ENCODE measurements at regions not wholly inside any gene's neighbourhood (a gene's known extent, or its start where the extent isn't known, plus 50 kb on each side); places are given as distances from the start of the nearest gene placed in this dataset.

DNA sequence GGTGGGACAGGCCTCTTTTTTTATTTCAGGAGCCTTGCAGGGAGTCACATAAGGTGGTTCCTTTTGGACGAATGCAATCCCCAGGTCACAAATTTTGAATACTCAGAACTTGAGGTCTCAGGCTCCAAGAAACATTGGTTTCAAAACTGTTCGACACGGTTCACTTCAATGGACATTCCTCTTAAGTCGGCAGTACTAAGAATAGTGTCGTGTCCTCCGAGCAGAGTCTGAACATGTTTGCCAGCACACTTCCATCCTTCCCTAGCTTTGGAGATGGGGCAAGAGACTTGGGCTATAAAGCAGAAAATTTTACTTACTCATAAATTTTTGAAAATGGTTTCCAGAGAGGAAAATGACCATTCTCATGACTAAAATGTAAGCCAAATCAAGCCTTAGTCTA lies 265.4 kb downstream of the THBS2 start:
- no peaks in the 10 kb centered on the region for H3K36me3 ChIP-seq (ENCODE audit: insufficient read depth, low read length)
- no peaks in the 10 kb centered on the region for H3K27me3 ChIP-seq (ENCODE audit: insufficient read depth, low read length)
- DNase-seq (ENCODE audit: low read depth) (no peak), FAIRE-seq (no peak)
- Mint-ChIP-seq H3K4me3 (ENCODE audit: unreplicated experiment) (no peak overlapping the region), H3K4me1 (ENCODE audit: low read depth, unreplicated experiment) (no peaks in the 10 kb centered on the region), H3K27me3 (ENCODE audit: low read depth, unreplicated experiment) (no peaks in the 10 kb centered on the region), H3K27ac (ENCODE audit: unreplicated experiment) (no peak overlapping the region), H3K9me3 (ENCODE audit: unreplicated experiment) (no peaks in the 10 kb centered on the region), H3K36me3 (ENCODE audit: low read depth, unreplicated experiment) (no peaks in the 10 kb centered on the region)
- H3K4me2 ChIP-seq (ENCODE audit: low read length): no peak overlapping the region
- H3K9ac ChIP-seq (ENCODE audit: low read length): no peak overlapping the region
- H3K27ac ChIP-seq (ENCODE audit: low read depth, low read length): no peak overlapping the region
- H3K4me1 ChIP-seq (ENCODE audit: insufficient read depth, low read length): no peaks in the 10 kb centered on the region
- H2AFZ ChIP-seq (ENCODE audit: low read depth, low read length): no peak overlapping the region
- no peak overlapping the region for H3K4me3 ChIP-seq (ENCODE audit: insufficient read depth, low read depth, low read length)
- H4K20me1 ChIP-seq (ENCODE audit: insufficient read depth, low read length): no peaks in the 10 kb centered on the region
- H3K79me2 ChIP-seq (ENCODE audit: insufficient read depth, low read length): no peaks in the 10 kb centered on the region
- H3K9me3 ChIP-seq (ENCODE audit: insufficient read depth, low read depth, low read length): no peaks in the 10 kb centered on the region
- TF ChIP-seq EZH2 (IDR thresholded peaks at IDR 0.05; ENCODE audit: insufficient read depth, low read length): no peak
- TF ChIP-seq, protein P1, sequence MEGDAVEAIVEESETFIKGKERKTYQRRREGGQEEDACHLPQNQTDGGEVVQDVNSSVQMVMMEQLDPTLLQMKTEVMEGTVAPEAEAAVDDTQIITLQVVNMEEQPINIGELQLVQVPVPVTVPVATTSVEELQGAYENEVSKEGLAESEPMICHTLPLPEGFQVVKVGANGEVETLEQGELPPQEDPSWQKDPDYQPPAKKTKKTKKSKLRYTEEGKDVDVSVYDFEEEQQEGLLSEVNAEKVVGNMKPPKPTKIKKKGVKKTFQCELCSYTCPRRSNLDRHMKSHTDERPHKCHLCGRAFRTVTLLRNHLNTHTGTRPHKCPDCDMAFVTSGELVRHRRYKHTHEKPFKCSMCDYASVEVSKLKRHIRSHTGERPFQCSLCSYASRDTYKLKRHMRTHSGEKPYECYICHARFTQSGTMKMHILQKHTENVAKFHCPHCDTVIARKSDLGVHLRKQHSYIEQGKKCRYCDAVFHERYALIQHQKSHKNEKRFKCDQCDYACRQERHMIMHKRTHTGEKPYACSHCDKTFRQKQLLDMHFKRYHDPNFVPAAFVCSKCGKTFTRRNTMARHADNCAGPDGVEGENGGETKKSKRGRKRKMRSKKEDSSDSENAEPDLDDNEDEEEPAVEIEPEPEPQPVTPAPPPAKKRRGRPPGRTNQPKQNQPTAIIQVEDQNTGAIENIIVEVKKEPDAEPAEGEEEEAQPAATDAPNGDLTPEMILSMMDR (IDR thresholded peaks at IDR 0.05; ENCODE audit: insufficient read depth, low read depth, low read length): no peak

DNA sequence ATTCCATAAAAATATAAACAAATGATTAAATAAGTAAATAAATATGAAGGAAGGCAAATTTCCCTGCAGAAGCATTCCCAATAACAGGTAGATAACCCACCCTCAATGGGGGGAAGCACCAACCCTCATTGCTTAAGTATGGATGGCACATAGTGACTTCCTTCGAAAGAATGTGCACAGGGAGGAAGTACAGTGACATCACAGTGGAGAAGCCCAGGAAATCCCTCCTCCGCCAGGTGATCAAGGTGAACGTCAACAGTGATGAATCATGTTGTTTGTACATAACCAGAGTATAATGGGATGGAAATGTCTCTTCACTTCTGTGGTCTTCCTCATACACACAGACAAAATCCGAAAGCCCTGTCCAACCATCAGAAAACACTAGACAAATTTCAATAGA lies 267.9 kb downstream of the THBS2 start:
- Mint-ChIP-seq H3K9me3 (ENCODE audit: unreplicated experiment) (peaks cover 5% of the 10 kb centered on the region), H3K27ac (ENCODE audit: unreplicated experiment) (no peak overlapping the region), H3K27me3 (ENCODE audit: low read depth, unreplicated experiment) (no peaks in the 10 kb centered on the region), H3K4me1 (ENCODE audit: low read depth, unreplicated experiment) (no peaks in the 10 kb centered on the region), H3K36me3 (ENCODE audit: low read depth, unreplicated experiment) (no peaks in the 10 kb centered on the region), H3K4me3 (ENCODE audit: unreplicated experiment) (no peak overlapping the region)
- Histone ChIP-seq H3K27me3 (ENCODE audit: insufficient read depth, low read length) (no peaks in the 10 kb centered on the region), H3K79me2 (ENCODE audit: insufficient read depth, low read length) (no peaks in the 10 kb centered on the region), H2AFZ (ENCODE audit: low read depth, low read length) (no peak overlapping the region), H3K36me3 (ENCODE audit: insufficient read depth, low read length) (no peaks in the 10 kb centered on the region), H3K4me2 (ENCODE audit: low read length) (no peak overlapping the region), H3K4me1 (ENCODE audit: insufficient read depth, low read length) (no peaks in the 10 kb centered on the region), H4K20me1 (ENCODE audit: insufficient read depth, low read length) (no peaks in the 10 kb centered on the region), H3K27ac (ENCODE audit: low read depth, low read length) (no peak overlapping the region), H3K9ac (ENCODE audit: low read length) (no peak overlapping the region), H3K9me3 (ENCODE audit: insufficient read depth, low read depth, low read length) (no peaks in the 10 kb centered on the region), H3K4me3 (ENCODE audit: insufficient read depth, low read depth, low read length) (no peak overlapping the region)
- no peak for TF ChIP-seq EZH2 (IDR thresholded peaks at IDR 0.05; ENCODE audit: insufficient read depth, low read length)
- TF ChIP-seq, protein P1 (IDR thresholded peaks at IDR 0.05; ENCODE audit: insufficient read depth, low read depth, low read length): no peak
- no peak for DNase-seq (ENCODE audit: low read depth)
- no peak for FAIRE-seq

DNA sequence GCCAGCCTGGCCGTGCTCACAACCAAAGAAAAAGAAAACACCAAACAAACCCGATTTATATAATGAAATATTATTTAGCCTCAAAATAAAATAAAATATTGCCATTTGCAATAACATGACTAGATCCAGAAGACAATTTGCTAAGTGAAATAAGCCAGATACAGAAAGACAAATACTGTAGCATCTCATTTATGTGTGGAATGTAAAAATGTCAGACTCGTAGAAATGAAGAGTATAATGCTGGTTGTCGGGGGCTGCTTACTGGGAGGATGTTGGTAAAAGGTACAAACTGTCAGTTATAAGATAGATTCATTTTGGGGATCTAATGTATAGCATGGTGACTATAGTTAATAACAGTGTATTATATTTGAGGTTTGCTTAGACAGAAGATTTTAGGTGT lies 269.7 kb downstream of the THBS2 start:
- Histone ChIP-seq H3K4me2 (ENCODE audit: low read length) (no peak overlapping the region), H3K4me1 (ENCODE audit: insufficient read depth, low read length) (no peaks in the 10 kb centered on the region), H3K4me3 (ENCODE audit: insufficient read depth, low read depth, low read length) (no peak overlapping the region), H2AFZ (ENCODE audit: low read depth, low read length) (no peak overlapping the region), H3K27me3 (ENCODE audit: insufficient read depth, low read length) (no peaks in the 10 kb centered on the region), H4K20me1 (ENCODE audit: insufficient read depth, low read length) (no peaks in the 10 kb centered on the region), H3K27ac (ENCODE audit: low read depth, low read length) (no peak overlapping the region), H3K36me3 (ENCODE audit: insufficient read depth, low read length) (no peaks in the 10 kb centered on the region), H3K79me2 (ENCODE audit: insufficient read depth, low read length) (no peaks in the 10 kb centered on the region), H3K9me3 (ENCODE audit: insufficient read depth, low read depth, low read length) (no peaks in the 10 kb centered on the region), H3K9ac (ENCODE audit: low read length) (no peak overlapping the region)
- DNase-seq (ENCODE audit: low read depth): no peak
- no peaks in the 10 kb centered on the region for H3K36me3 Mint-ChIP-seq (ENCODE audit: low read depth, unreplicated experiment)
- no peak for FAIRE-seq
- no peak overlapping the region for H3K4me3 Mint-ChIP-seq (ENCODE audit: unreplicated experiment)
- no peak overlapping the region for H3K27ac Mint-ChIP-seq (ENCODE audit: unreplicated experiment)
- TF ChIP-seq, protein P1 (IDR thresholded peaks at IDR 0.05; ENCODE audit: insufficient read depth, low read depth, low read length): no peak
- no peak for TF ChIP-seq EZH2 (IDR thresholded peaks at IDR 0.05; ENCODE audit: insufficient read depth, low read length)
- H3K9me3 Mint-ChIP-seq (ENCODE audit: unreplicated experiment): peaks cover 7% of the 10 kb centered on the region
- H3K4me1 Mint-ChIP-seq (ENCODE audit: low read depth, unreplicated experiment): no peaks in the 10 kb centered on the region
- no peaks in the 10 kb centered on the region for H3K27me3 Mint-ChIP-seq (ENCODE audit: low read depth, unreplicated experiment)
